IPS-NIHi7 (cell line): ENCODE measurements at regions not wholly inside any gene's neighbourhood (a gene's known extent, or its start where the extent isn't known, plus 50 kb on each side); places are given as distances from the start of the nearest gene placed in this dataset.
"Not testable (repeated sequence)": the region's sequence is repeated elsewhere in the genome, so short reads cannot be mapped to it uniquely, and the experiment has no call there.

ENCODE experiments used
- DNase-seq: peaks from one replicate; pipeline ENCODE4 v3.0.0; 2012; ENCODE audit warnings: mixed read lengths; ENCODE audit errors: extremely low spot score

DNA sequence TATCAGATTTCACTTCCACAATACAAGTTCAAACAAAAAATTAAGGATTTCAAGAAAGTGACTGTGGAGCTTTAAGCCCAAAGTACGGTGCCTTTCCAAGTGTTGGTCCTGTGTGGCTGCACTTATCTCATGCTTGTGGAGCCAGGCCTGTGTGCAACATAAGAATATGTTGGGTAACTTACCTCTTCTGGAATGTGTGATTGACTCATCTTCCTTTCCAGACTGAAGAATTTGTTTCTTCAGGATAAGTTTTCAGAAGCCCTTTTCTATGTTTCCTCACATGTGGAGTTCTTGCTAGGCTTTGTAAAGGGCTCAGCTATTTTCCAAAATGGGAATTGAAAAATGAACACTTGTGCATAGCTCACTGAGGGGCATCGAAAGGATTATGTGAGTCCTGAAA, 485.1 kb upstream of the PAPPA start:
- no peak for DNase-seq

GRCh38 chr9:115671236-115671962, 482.2 kb upstream of the PAPPA start:
- DNase-seq = no peak

- no peak for DNase-seq
Observed at GRCh38 chr9:115671963-115672305, 481.7 kb upstream of the PAPPA start.

DNA sequence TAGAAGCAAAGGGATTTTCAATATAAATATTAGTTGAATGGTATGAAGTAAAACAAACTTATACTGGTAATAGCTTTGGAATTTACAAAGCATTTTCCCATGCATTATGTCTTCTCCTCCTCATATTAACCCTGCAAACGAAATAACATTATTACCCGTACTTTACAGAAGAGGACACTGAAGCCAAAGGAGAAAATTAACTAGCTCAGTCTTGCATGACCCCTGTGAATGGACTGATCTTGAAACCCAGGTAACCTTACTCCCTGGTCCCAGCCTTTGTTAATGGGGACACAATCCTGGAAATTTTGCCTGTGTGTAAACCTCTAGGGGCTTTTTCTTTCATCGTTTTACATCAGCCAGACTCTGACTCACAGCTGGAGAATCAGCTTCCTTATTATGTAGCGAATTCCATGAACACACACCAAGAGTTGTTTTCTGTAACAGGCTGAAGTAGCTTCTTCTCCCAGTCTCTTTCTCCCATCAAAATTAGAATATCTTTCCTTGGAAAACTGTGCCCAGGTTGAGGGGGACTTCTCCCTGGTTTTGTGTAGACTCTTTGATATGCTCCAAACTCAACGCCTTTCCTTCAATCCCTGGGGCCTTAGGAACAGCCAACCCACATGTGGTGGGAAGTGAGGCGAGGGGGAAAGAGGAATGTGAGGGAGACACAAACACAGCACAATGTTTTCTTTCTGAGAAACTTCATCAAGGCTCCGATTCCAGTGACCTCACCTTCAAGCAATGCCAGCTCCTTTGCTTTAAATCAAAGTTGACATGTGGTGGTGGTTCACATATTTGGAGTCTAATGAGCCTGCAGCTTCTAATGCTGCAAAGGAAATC, 480.9 kb upstream of the PAPPA start:
- DNase-seq = peak; percentile 35

- DNase-seq = no peak
Observed at GRCh38 chr9:115673599-115673998, 480.0 kb upstream of the PAPPA start.

DNA sequence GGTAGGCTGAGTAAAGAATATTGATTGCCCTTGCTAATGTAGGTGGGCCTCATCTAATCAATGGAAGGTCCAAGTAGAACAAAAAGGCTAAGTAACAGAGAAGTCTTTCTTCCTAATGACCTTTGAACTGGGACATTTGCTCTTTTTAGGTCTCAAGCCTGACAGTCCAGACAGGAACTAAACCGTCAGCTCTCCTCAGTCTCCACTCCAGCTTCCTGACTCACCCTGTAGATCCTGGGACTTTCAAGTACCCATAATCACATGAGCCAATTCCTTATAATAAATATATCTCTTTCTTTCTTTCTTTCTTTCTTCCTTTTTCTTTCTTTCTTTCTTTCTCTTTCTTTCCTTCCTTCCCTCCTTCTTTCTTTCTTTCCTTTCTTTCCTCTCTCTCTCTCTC, 479.5 kb upstream of the PAPPA start:
- no peak for DNase-seq

DNA sequence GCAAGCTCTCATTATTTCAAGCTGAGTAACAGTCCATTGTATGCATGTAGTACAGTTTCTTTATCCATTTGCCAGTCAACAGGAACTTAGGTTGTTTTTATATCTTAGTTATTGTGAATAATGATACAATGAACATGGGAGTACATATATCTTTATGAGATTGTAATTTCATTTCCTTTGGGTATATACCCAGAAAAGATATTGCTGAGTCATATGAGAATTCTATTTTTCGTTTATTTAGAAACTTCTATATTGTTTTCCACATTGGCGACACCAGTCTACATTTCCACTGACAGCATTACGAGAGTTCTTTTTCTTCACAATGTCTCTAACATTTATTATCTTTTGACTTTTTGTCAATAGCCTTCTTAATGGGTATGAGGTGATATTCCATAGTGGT, 477.8 kb upstream of the PAPPA start:
- DNase-seq = no peak

GRCh38 chr9:115680231-115680630, 473.4 kb upstream of the PAPPA start:
- no peak for DNase-seq

- DNase-seq = no peak
Observed at GRCh38 chr9:115681585-115681984, 472.0 kb upstream of the PAPPA start.

GRCh38 chr9:115686069-115686468, 467.5 kb upstream of the PAPPA start:
- DNase-seq = no peak

GRCh38 chr9:115687356-115687755, 466.2 kb upstream of the PAPPA start:
- no peak for DNase-seq

DNA sequence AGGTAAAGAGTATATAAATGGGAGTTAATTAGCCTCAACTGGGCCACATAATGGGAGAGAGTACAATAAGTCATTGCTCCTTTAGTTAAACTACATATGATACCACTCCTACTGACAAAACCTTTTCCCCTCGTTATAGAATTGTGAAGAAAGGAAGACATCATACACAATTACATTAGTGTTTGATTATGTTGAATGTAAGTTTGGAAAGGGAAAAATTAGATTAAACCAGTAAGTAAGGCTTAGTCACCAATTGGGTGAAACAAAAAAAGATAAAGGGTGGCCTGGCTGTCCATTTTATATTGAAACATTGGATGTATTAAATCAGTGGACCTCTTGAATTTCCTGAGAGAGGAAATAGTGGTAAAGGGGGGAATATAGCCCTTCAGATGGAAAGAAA, 464.3 kb upstream of the PAPPA start:
- no peak for DNase-seq

DNA sequence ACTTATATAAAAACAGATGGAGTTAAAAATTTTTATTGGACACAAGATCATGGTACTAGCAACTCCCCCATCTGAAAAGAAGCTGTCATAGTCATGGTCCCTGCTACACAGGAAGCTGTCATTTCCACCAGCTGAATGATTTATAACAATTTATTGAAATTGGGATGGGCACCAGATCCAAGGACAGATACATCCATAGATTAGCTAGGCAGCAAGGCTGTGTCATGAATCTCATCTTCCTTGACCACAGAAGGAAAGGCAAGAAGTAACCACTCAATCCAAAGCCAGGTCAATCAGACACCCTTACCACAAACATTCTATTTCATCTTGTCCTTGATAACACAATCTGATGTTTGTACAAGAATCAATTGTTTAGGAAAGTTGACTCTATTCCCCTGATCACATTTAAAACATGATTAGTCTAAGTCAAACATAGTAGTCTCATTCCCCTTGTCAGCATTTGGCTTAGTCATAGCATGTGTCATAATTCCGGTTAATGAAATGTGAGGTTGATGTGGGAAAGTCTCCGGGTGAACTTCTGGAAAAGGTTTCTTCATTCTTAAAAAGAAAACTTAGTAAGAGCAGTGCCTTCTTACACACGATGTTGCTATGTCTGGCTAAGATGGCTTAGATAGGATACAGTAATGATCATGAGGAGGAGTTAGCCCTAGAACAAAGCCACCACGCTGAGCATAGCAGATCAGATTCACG, 462.6 kb upstream of the PAPPA start:
- DNase-seq = no peak

GRCh38 chr9:115691693-115692092, 461.9 kb upstream of the PAPPA start:
- DNase-seq = no peak

DNA sequence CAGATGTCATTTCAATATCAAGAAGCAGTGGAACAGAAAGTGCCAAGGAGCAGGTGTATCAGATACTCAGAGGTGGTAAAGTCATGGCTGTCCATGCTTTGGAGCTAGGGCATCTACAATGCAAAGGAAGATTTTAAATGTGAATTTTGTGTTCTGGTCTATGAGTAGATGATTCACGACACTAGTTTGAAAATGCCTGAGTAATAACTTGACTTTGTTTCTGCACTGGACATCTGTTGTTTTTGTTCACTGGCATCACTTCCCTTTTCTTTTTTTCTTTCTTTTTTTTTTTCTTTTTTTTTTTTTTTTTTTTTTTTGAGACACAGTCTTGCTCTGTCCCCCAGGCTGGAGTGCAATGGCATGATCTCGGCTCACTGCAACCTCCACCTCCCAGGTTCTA, 460.7 kb upstream of the PAPPA start:
- not testable (repeated sequence) for DNase-seq

GRCh38 chr9:115694014-115694413, 459.6 kb upstream of the PAPPA start:
- peak; percentile 52 for DNase-seq

GRCh38 chr9:115694991-115695390, 458.6 kb upstream of the PAPPA start:
- DNase-seq = no peak

- no peak for DNase-seq
Observed at GRCh38 chr9:115712981-115713380, 440.6 kb upstream of the PAPPA start.

DNA sequence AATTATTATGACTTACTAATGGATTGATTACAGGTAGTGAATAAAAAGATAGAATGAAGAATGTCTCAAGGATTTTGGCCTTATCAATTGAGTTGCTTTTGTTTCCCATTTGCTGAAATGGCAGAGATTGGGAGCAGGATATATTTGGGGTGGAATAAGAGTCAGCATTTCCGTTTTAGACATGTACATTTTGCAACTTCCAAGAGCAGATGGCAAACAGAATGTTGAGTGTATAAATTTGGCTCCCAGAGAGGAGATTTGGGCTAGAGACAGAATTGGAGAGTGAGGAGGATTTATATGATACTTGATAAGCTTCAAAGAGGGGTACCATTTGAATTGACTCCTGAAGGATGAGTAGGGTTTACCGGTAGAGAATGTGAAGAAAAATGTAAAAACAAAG, 437.9 kb upstream of the PAPPA start:
- no peak for DNase-seq

GRCh38 chr9:115717298-115717697, 436.3 kb upstream of the PAPPA start:
- no peak for DNase-seq

DNA sequence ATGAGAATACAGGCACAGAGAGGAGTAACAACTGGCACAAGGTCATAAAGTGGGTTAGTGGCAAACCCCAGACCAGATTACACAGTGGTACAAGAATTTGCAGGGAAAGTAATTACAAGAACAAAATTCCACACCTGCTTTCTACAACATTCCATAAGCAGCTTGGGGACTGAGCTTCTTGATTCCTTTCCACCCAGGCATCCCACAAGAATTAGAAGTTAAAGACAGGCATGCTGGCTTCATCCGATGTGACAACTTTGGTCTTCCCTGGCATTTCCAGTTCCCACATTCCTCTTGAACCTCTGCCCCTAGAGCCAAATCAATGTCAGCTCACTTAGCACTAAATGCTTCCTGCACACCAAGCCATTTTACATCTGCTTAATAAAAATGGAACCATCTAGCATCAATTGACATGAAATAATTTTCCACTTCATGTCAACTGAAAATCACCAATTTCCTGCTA, 435.8 kb upstream of the PAPPA start:
- no peak for DNase-seq

GRCh38 chr9:115730396-115730795, 423.2 kb upstream of the PAPPA start:
- no peak for DNase-seq

GRCh38 chr9:115730845-115731244, 422.7 kb upstream of the PAPPA start:
- no peak for DNase-seq
